ENCODE measurements at regions not wholly inside any gene's neighbourhood (a gene's known extent, or its start where the extent isn't known, plus 50 kb on each side); places are given as distances from the start of the nearest gene placed in this dataset.

DNA sequence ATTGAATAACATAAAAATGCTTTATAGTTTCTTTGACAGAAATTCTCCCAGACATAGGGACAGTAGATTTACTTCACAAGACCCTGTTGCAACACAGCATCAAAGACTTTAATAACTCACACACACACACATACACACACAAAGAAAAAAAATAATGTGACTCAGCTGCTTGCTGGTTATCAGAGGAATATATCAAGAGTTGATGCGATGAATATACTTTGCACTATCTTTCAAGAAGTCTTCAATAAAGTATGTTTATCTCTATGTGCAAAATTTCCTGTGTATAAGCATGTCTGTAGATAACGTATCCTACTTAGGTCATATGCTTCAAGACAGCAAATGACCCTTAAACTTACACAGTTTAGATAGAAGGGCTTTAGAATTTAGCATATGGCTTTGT is 243.1 kb downstream of the ARL4A start:
- CTCF ChIA-PET: no interaction called here
- no peak overlapping the region for H3K4me2 ChIP-seq (ENCODE audit: low read length)
- no peaks in the 10 kb centered on the region for H4K20me1 ChIP-seq (ENCODE audit: insufficient read depth)
- intact Hi-C loops (cut with micrococcal nuclease): no loop called here
- no TSS peak for BruUV-seq (replicated peaks)
- H3K9me2 ChIP-seq (ENCODE audit: insufficient read depth): no peaks in the 10 kb centered on the region
- H3K4me1 ChIP-seq (ENCODE audit: control insufficient read depth in 1 of 2, insufficient read depth in 2 of 2, low read length in 2 of 2): no peaks in the 10 kb centered on the region
- H3K36me3 ChIP-seq (ENCODE audit: control insufficient read depth in 1 of 2, insufficient read depth in 2 of 2, low read length in 2 of 2): no peaks in the 10 kb centered on the region
- H3K79me2 ChIP-seq (ENCODE audit: insufficient read depth, low read length): no peaks in the 10 kb centered on the region
- TF ChIP-seq ZNF274 (IDR thresholded peaks at IDR 0.05; ENCODE audit: low read depth, low read length) (no peak), SRF (IDR thresholded peaks at IDR 0.05; ENCODE audit: low read depth) (no peak), SIN3A (IDR thresholded peaks at IDR 0.05; ENCODE audit: low read depth) (no peak), CBX3 (IDR thresholded peaks at IDR 0.05; ENCODE audit: low read depth) (no peak), ZFX (IDR thresholded peaks at IDR 0.05) (no peak), JUND (IDR thresholded peaks at IDR 0.05) (no peak), POLR2AphosphoS5 (IDR thresholded peaks at IDR 0.05; ENCODE audit: low read depth, low read length) (no peak), RAD21 (IDR thresholded peaks at IDR 0.05; ENCODE audit: low read depth) (no peak), EGR1 (IDR thresholded peaks at IDR 0.05; ENCODE audit: low read depth) (no peak), YY1 (IDR thresholded peaks at IDR 0.05; ENCODE audit: extremely low read depth, insufficient replicate concordance, low read depth, low read length) (no peak), EZH2 (IDR thresholded peaks at IDR 0.05) (no peak), CEBPB (IDR thresholded peaks at IDR 0.05; ENCODE audit: low read depth) (no peak), FOSL1 (IDR thresholded peaks at IDR 0.05; ENCODE audit: low read depth) (no peak), TCF7L2 (IDR thresholded peaks at IDR 0.05; ENCODE audit: borderline replicate concordance, extremely low read depth, insufficient read depth, insufficient read length) (no peak)
- TF ChIP-seq, protein P1, sequence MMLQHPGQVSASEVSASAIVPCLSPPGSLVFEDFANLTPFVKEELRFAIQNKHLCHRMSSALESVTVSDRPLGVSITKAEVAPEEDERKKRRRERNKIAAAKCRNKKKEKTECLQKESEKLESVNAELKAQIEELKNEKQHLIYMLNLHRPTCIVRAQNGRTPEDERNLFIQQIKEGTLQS (IDR thresholded peaks at IDR 0.05): no peak
- TF ChIP-seq, protein P2, sequence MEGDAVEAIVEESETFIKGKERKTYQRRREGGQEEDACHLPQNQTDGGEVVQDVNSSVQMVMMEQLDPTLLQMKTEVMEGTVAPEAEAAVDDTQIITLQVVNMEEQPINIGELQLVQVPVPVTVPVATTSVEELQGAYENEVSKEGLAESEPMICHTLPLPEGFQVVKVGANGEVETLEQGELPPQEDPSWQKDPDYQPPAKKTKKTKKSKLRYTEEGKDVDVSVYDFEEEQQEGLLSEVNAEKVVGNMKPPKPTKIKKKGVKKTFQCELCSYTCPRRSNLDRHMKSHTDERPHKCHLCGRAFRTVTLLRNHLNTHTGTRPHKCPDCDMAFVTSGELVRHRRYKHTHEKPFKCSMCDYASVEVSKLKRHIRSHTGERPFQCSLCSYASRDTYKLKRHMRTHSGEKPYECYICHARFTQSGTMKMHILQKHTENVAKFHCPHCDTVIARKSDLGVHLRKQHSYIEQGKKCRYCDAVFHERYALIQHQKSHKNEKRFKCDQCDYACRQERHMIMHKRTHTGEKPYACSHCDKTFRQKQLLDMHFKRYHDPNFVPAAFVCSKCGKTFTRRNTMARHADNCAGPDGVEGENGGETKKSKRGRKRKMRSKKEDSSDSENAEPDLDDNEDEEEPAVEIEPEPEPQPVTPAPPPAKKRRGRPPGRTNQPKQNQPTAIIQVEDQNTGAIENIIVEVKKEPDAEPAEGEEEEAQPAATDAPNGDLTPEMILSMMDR (IDR thresholded peaks at IDR 0.05 in 2 of 3, conservative IDR thresholded peaks at IDR 0.05 in 1 of 3; ENCODE audit: borderline replicate concordance in 1 of 3, insufficient read depth in 1 of 3, low read depth in 2 of 3, low read length in 2 of 3): no peak
- TF ChIP-seq, protein P3, sequence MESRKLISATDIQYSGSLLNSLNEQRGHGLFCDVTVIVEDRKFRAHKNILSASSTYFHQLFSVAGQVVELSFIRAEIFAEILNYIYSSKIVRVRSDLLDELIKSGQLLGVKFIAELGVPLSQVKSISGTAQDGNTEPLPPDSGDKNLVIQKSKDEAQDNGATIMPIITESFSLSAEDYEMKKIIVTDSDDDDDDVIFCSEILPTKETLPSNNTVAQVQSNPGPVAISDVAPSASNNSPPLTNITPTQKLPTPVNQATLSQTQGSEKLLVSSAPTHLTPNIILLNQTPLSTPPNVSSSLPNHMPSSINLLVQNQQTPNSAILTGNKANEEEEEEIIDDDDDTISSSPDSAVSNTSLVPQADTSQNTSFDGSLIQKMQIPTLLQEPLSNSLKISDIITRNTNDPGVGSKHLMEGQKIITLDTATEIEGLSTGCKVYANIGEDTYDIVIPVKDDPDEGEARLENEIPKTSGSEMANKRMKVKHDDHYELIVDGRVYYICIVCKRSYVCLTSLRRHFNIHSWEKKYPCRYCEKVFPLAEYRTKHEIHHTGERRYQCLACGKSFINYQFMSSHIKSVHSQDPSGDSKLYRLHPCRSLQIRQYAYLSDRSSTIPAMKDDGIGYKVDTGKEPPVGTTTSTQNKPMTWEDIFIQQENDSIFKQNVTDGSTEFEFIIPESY (IDR thresholded peaks at IDR 0.05; ENCODE audit: extremely low read depth, insufficient replicate concordance, low read length): no peak
- TF ChIP-seq, protein P4, sequence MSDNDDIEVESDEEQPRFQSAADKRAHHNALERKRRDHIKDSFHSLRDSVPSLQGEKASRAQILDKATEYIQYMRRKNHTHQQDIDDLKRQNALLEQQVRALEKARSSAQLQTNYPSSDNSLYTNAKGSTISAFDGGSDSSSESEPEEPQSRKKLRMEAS (IDR thresholded peaks at IDR 0.05): no peak
- TF ChIP-seq, protein P5, sequence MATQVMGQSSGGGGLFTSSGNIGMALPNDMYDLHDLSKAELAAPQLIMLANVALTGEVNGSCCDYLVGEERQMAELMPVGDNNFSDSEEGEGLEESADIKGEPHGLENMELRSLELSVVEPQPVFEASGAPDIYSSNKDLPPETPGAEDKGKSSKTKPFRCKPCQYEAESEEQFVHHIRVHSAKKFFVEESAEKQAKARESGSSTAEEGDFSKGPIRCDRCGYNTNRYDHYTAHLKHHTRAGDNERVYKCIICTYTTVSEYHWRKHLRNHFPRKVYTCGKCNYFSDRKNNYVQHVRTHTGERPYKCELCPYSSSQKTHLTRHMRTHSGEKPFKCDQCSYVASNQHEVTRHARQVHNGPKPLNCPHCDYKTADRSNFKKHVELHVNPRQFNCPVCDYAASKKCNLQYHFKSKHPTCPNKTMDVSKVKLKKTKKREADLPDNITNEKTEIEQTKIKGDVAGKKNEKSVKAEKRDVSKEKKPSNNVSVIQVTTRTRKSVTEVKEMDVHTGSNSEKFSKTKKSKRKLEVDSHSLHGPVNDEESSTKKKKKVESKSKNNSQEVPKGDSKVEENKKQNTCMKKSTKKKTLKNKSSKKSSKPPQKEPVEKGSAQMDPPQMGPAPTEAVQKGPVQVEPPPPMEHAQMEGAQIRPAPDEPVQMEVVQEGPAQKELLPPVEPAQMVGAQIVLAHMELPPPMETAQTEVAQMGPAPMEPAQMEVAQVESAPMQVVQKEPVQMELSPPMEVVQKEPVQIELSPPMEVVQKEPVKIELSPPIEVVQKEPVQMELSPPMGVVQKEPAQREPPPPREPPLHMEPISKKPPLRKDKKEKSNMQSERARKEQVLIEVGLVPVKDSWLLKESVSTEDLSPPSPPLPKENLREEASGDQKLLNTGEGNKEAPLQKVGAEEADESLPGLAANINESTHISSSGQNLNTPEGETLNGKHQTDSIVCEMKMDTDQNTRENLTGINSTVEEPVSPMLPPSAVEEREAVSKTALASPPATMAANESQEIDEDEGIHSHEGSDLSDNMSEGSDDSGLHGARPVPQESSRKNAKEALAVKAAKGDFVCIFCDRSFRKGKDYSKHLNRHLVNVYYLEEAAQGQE (IDR thresholded peaks at IDR 0.05; ENCODE audit: low read depth): no peak
- no peak for ATAC-seq
- POLR2A ChIA-PET: no interaction called here
- no peaks in the 10 kb centered on the region for H3K27me3 ChIP-seq (ENCODE audit: insufficient read depth, low read length)
- RAD21 ChIA-PET (ENCODE audit: low non-redundant PET in 1 of 2, low total read pairs in 2 of 2, uncharacterized antibody in 2 of 2, unreplicated experiment in 2 of 2): no interaction called here
- no peaks in the 10 kb centered on the region for H3K9me3 ChIP-seq (ENCODE audit: control insufficient read depth in 1 of 2, insufficient read depth in 1 of 2, low read depth in 1 of 2, low read length in 2 of 2)
- no peak for DNase-seq (ENCODE audit: low read depth, low spot score)
- H2AFZ ChIP-seq (ENCODE audit: low read depth, low read length, poor library complexity, severe bottlenecking): no peak overlapping the region
- H3K27ac ChIP-seq (ENCODE audit: low read depth, low read length): no peak overlapping the region
- H3K9ac ChIP-seq (ENCODE audit: low read length): no peak overlapping the region
- no peak overlapping the region for H3K4me3 ChIP-seq (replicated peaks in 1 of 2; ENCODE audit: low read depth in 1 of 2, low read length in 2 of 2)

Data from HCT116 (cell line).